Posterior cingulate gyrus (tissue), 11 donors: ENCODE measurements at regions not wholly inside any gene's neighbourhood (a gene's known extent, or its start where the extent isn't known, plus 50 kb on each side); places are given as distances from the start of the nearest gene placed in this dataset.

Experiments
- DNase-seq, 10 donors: peaks; one replicate each; pipeline versions ENCODE4 v3.0.0 to v3.0.0-alpha.2; 2020 to 2021; ENCODE audit warnings: mixed read lengths in 3 of 10
- intact Hi-C: fragments of 100-400 bp; cut with DNase I; formaldehyde crosslinking; loops from one replicate; pipeline ENCODE4 v1.15.1; 2023

DNA sequence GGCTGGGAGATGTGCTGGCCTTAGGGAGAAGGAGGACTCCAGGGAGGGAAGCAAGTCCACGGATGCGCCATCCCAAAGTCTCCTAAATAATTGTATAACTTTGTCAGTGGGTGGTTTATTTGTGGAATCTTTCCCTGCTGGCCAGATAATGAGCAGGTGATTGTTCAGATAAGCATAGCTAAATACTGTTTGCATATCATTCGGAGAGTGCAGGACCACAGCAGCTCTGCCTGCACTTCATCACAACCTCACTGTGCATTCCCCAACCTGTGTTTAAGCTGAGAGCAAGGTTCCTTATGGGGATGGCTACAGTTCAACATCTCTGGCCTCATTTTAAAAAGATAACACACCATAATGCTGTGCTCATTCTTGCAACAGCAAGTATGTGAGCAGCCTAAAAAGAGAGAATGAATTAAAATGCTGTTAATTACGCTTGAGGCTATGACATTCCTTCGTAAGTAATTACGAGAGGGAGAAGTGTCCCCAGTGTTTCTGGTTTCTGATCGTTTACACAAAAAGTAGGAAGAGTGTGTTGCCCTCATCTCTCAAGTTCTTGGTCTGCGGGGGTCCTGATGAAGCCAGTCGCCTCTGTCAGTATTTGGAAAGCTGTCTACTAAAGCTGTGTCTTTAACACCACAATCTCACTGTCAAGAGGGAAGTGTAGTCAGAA, 272.0 kb upstream of the RORA start:
- intact Hi-C loops, result no loop called here

DNA sequence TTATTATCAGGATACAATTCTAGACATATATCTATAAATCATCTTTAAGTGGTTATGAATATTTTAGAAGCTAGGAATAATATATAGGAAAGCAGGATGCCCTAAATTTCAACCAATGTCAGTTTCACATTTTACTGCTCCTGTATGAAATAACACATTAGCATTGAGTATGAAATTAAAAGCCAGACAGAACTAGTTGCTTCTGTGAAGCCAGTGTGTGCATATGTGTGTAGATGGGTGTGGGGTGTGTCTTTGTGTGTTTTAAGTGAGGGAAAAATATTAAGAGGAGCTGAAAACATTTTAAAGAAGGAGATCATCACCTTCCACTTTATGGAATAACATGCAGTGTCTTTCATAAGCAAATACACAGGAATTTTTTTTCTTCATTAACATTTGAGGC, 271.4 kb upstream of the RORA start:
- no peak for DNase-seq
- intact Hi-C loops, result no loop called here

More for the DNA sequence above, 272.0 kb upstream of the RORA start:
- no peak for DNase-seq

DNA sequence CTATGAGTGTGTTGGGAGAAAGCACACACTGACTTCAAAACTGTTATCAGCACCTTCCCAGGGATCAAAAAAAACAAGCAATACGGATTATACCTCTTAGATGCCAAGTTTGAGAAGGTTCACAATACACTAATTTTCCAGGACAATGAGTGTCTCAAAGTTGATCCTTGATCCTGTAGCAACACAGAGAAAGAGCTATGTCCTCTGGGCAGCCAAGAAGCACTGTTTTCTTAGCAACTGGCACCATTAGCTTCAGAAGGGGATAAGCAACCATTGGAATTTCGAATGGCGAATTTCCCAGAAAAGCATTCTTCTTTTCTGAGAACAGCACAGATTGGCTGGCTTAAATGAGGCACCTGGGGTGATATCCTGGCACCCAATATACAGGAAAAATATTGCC, 270.3 kb upstream of the RORA start:
- DNase-seq, result no peak
- intact Hi-C loops, result no loop called here

DNA sequence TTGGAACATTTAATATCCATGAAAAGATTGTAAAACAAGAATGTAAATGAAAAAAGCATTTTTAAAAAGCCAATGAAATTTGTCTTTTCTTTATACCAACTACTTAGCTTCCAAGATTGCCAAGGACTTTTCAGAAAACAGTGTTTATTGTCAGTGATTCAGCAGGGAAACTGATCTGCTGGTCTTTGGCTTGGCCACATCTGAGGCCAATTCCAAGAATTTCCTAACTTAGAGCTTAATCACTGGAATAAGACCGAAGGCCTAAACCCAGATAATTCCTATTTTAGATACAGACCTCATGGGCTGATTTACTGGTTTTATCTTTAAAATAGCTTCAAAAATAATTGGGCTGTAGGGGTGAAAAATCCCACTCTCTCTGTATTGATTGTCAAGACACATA, 260.5 kb upstream of the RORA start:
- intact Hi-C loops, result no loop called here
- DNase-seq, result no peak

DNA sequence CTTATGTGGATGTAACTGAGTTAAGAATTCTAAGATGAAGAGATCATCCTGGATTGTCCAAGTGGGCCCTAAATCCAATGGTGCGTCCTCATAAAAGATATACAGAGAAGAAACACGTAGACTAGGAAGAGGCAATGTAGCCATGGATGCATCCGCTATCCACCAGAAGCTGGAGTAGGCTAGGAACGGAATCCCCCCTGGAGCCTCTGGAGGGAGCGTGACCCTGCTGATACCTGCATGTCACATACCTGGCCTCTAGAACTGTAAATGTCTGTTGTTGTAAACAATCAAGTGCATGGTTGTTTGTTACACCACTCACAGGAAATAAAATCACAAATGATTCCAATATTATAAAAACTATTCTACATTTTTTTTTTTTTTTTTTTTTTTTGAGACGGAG, 254.5 kb upstream of the RORA start:
- intact Hi-C loops, result no loop called here
- DNase-seq, result no peak

DNA sequence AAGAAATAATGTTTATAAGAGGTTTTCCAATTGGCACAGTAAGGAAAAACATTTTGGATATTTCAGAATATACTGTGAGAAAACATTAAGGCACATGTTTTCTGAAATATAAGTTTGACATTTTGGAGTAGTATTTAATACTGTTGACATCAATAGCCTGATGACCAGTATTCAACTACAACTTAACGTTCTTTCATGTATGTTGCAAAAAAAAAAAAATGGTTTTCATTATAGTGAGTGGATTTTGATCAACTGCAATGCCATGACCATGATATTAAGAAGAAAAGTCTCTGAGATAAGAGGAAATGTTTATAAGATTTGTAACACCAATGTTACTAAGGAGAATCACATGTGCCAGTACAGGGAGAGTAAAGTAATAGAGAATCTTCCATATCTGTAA, 252.8 kb upstream of the RORA start:
- DNase-seq, result no peak
- intact Hi-C loops, result no loop called here

DNA sequence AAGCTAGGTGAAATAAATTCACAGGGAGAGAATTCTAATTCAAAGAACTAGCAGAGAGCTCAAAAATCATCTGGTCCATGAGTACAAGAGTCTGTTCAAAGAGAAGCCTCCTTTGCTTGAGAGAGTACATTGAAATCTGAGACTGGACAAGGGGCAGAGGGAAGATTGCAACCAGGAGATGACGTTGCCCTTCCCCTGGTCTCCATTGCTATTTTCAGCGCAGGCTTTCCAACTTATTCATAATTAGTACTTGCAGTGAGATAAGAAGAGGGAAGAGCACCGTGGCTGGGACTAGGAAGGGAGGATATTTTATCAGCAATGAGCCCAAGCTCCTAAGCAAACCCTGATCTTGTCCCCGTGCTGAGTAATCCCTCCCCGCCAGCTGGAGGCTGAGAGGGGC, 251.8 kb upstream of the RORA start:
- intact Hi-C loops, result no loop called here
- DNase-seq, result no peak

DNA sequence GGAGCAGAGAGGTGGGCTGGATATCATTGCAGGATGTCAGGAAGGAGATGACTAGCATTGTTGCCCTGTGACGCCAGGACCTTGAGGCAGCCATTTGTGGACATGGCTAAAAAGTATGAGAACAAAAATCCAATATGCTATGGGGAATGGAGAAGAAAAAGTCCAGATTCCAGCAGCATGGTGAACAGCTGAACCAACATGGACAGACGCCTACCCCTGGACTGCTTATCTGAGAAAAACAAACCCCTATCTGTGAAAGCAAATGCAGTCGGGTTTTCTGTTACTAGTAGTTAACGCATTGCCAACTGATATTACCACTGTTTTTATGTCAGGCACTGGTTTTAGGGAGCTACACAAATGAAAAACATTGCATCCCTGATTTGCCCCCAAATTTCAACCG, 251.2 kb upstream of the RORA start:
- no peak for DNase-seq

DNA sequence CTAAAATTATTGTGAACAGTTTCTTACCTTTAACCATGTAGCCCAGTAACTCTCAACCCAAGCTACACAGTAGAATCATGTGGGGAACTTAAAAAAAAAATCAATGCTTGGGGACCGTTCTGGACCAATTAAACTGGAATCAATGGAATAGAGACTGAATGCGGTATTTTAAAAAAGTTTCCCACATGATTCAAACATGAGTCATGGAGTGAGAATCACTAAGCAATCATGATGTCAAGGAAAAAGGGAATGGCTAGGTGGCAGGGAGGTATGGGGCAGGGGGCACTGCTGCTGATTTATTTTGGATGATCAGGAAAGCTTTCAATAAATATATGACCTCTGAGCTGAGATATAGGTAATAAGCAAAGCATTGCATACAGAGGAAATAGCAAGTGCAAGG, 250.5 kb upstream of the RORA start:
- intact Hi-C loops, result no loop called here
- DNase-seq, result no peak

More for the DNA sequence above, 251.2 kb upstream of the RORA start:
- intact Hi-C loops, result no loop called here

DNA sequence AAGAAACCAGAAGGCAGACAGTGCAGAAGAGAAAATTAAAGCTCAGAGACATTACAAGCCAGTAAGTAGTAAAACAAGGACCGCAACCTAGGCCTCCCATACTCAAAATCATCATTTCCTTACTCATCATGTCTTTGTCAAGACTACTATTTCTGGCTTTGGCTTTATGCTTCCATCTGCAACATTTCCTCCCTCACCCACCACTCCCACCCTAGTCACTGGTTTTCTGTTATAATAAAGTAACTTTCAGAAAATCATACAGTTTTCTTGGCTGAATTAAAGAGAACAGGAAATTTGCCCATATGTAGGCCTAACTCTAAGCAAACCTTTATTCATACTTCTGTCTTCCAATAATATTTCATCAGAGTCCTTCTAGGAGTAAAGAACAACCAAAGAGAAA, 247.6 kb upstream of the RORA start:
- intact Hi-C loops, result no loop called here
- DNase-seq, result no peak

DNA sequence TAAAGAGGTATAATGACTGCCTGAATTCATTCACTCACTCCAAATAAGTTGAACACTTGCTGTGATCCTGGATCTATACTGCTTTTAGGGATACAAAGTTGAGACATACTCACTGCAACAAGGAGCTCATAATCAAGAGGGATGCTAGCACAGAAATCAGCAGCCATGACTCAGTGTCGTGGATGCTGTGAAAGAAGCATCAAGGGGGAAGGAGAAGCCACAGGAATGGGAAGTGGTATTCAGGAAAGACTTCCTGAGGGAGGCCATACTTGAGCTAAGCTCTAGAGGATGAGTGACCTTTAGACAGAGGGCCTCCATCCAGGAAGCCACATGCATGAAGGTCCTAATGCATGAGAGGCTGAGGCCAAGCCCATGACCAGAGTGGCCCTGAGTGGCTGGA, 245.7 kb upstream of the RORA start:
- DNase-seq, result no peak
- intact Hi-C loops, result no loop called here

DNA sequence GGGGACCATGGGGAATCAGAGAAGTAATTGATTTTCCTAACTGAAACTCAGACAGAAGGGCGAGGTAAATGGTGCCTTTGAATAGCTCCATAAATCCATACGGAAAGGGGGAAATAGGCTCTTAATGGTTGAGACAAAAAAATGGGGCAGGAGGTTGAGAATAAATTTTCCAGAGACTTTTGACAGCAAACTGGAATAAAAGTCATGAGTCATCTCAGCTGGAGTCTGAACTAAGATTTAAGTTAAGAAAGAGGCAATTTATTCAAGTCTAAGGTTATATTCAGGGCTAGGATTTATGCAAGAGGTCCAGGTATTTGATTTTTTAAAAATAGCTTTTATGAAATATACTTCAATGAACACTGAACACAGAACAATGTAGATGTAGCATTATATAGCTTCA, 238.7 kb upstream of the RORA start:
- DNase-seq, result no peak
- intact Hi-C loops, result no loop called here

DNA sequence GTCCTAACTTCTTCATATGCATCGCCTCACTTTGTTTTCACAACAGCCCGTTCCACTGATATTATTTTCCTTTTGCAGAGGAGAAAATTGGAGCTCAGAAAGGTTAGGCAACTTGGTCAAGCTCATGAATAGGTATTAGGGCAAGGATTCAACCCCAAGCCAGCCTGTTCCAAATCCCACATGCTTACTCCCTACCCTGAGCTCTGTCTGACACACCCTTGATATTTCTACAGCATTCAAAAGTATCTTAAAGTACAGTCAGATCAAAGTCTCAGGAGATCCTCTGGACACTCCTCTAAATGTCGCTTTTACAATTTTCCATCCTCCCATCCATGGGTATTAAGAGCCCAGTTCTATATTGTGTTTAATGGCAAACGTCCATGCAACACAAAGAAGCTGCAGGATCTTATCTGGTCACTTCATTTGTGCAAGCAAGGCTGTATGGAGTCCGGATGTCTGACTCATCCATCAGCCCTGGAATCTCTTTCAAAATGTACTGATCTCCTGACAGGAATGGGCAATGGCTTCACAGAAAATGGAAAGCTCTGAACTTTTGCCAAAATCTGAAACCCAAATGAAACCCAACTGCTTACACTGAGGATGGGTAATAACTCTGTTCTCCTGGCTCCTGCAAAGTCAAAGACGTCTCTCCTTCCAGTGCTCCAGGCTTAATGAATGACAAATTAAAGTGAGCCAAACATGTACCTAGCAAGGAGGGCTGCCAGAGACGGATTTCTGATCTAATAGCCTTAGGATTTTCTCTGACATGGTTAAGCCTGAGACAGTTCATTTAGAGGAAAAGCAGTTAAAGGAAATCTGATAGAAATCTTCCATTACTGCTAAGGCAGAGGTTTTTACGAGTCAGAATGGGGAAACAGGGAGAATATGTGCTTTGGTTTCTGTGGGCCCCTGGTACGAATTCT, 230.9 kb upstream of the RORA start:
- no peak for DNase-seq

DNA sequence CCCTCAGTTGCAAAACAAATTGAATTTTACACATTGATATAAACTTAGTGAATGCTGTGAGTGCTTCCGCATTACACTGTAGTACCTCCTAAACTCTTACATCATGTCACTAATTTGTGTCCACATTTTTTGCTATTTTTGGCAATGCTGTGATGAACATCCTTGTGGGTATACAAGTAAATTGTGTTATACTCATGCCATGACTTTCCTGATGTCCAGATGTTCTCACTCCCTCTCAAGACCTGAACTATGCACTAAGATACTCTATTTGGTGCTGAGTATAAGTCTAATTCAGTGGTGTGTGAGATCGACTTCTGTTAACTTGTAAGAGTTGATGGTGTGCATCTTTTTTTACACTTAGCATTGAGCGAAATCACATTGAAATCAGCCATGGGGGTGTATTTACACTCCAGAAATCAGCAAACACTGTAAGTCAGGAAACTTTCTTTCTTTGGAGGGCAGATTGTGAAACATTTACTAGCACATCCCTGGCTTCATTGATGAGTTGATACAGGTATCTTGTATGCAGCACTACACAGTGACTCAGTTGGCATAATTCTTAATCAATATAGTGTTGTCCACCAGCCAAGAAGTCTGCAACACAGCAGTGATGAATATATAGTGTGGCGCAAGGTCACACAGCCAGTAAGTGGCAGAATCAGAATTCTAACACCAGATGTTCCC, 228.1 kb upstream of the RORA start:
- intact Hi-C loops, result no loop called here
- no peak for DNase-seq

More for the DNA sequence above, 230.9 kb upstream of the RORA start:
- intact Hi-C loops, result no loop called here

DNA sequence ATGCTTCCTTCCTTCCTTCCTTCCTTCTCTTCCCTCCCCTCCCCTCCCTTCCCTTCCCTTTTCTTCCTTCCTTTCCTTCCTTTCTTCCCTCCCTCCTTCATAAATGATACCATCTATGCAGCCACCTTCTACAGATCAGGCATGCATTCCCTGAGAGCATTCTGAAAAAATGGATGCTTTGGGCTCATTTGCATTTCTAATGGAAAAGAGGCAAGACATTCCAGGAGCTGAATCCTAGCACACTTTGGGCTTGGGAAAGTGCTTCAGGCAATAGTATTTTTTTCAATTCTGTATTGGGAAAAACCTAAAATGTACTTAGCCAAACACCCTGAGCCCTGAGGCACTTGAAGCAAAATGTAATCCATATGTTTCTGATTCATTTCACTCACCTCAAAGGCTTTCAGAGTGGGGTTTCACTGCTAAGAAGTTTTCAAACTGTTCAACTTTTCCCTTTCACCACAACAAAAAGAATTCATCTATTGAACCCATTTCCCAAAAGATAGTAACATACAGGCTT, 220.1 kb upstream of the RORA start:
- no peak for DNase-seq
- intact Hi-C loops, result no loop called here

DNA sequence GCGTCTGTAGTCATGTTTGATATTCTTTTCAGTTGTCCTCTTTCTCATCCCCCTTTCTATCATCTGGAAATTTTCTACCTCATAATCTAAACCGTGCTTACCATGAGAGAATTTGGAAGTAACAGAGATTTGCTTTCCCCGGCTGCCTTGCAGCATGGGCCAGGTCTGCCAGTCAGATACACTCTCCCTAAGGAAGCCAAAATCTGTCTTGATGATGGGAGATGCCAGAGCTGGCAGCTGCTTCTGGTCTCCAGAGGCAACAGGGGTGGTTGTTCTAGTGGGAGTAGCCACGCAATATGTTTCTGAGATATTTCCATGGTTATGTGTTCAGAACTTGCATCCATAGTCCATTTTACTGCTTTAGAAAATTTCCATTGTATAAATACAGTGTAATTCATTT, 218.9 kb upstream of the RORA start:
- DNase-seq, result peak in 5 of 10 donors; percentile 13 to 79 (median 38)
- intact Hi-C loops, result no loop called here

DNA sequence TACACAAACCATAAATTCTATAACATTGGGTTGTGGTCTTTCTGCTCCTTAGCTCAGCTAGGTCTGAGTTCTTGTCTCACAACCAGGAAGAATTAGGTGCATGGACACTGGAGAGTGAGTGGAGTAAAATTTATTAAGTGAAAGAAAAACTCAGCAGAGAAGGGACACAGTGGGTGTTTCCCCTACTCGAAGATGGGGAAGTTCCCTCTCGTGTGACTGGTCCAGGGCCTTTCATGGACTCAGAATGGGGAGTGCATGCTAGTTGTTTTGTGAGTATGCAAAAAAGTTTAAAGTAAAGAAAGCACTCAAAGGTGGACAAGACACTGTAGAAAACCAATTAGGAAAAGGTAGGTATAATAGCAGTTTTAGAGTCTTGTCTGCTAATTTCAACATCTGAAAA, 215.5 kb upstream of the RORA start:
- no peak for DNase-seq

DNA sequence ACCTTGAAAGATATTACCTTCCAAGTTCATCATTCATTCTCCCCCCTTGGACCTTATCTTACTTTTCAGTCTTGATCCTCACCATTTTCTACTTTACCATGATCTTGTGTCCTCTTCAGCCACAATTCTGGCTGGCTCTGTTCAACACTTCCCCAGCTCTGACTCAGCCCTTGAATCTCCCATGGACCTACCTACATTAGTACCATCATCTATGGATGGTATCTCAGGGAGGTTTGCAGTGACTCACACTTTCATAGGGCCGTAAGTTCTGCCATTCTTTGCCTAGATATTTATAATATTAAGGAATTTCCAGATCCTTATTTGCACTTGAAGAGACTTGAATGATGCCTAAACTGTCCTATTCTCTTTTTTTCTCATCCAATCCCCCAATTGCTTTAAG, 213.7 kb upstream of the RORA start:
- no peak for DNase-seq
- intact Hi-C loops, result no loop called here

More for the DNA sequence above, 215.5 kb upstream of the RORA start:
- intact Hi-C loops, result no loop called here

DNA sequence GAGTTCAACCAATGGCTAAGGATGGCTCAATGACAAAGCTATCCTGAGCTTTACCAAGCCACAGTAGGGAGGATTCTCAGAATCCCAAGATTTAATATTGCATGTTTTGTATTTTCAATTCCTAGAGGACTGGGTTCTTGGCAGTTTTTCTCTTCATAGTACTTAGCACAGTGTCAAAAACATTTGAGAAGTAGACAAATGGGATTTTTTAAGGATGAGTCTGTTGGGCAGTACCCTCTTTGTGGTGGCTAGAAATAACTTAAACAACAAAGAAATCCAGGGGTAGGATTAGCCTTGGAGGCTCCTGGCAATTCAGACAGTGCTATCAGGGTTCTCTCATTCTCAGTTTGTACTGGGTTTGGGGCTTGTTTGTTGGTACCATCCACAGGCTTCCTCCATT, 212.8 kb upstream of the RORA start:
- no peak for DNase-seq

DNA sequence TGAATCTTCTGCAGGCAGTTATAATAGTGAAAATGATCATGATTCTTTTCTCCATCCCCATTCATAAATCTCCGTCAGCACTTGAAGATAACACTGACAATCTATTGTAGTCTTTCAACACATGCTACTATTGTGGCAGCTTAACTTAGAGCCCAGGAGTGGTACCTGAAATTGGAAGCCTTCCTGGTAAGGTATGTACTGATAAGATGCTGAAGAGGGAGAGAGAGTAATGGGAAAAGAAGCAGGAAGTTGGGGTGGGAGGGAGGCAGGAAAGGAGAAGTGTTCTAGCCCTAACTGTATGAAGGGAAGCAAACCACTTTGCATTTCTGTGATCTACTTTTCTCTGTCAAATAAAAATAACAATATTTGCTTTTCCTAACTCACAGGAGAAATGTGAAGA, 197.4 kb upstream of the RORA start:
- intact Hi-C loops, result no loop called here
- no peak for DNase-seq

More for the DNA sequence above, 212.8 kb upstream of the RORA start:
- intact Hi-C loops, result no loop called here

DNA sequence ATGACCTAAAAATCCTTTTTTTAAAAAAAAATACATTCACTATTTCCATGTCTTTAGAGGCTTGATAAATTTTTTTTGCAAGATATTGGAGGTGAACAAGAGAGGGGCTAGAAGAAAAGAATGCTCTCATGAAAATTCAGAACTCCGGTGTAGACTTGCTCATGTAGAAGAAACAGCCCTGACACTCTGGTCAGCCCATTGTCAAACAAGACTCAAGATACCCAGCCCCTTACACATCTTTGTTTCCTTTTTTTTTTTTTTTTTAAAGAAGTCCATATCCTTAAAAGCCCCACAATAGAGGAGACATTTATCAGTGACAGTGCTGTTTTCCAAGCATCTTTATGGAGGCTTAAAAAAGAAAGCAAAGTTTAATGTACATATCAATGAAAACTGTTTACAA, 196.8 kb upstream of the RORA start:
- intact Hi-C loops, result no loop called here
- no peak for DNase-seq
